Panc1 (cell line): ENCODE measurements at regions not wholly inside any gene's neighbourhood (a gene's known extent, or its start where the extent isn't known, plus 50 kb on each side); places are given as distances from the start of the nearest gene placed in this dataset.

Experiments used
- ATAC-seq: fragments of 200-7000 bp; cut with Tn5 transposase; 2 replicates; pipeline ENCODE4 v1.9.1; 2020; ENCODE audit warnings: mild to moderate bottlenecking, moderate library complexity
- BruUV-seq: library from RNA; stranded (reverse); fragments of 400-500 nt; replicated peaks from 2 replicates; lab custom pipeline; 2021; lab: Mats Ljungman, UMichigan
- CTCF ChIA-PET: fragments of 300-600 bp; sonication (Branson Sonifier 250); formaldehyde crosslinking; loops from one replicate; lab custom pipeline; 2022; ENCODE audit warnings: antibody characterized with exemption; lab: Charles Lee
- POLR2A ChIA-PET: fragments of 300-600 bp; sonication (Branson Sonifier 250); formaldehyde crosslinking; loops from one replicate; lab custom pipeline; 2022; ENCODE audit warnings: antibody characterized with exemption; lab: Charles Lee
- DNase-seq: peaks from one replicate; pipeline ENCODE4 v3.0.0-alpha.2; 2010; ENCODE audit warnings: low read depth, low spot score
- H3K27ac ChIP-seq: 2 replicates; pipeline ENCODE4 v1.5.1; 2011; ENCODE audit warnings: mild to moderate bottlenecking, low read length, inconsistent platforms
- H3K27me3 ChIP-seq: fragments of 200-500 bp; sonication (Bioruptor generic); 2 replicates; pipeline ENCODE4 v1.6.0; 2014; ENCODE audit warnings: low read length, inconsistent platforms; ENCODE audit not compliant: control insufficient read depth, insufficient read depth
- H3K36me3 ChIP-seq: fragments of 200-500 bp; sonication (Bioruptor generic); 2 replicates; pipeline ENCODE4 v1.5.1; 2014; ENCODE audit warnings: inconsistent platforms, mild to moderate bottlenecking, low read length, moderate library complexity; ENCODE audit not compliant: control insufficient read depth, insufficient read depth
- H3K4me1 ChIP-seq: 2 replicates; pipeline ENCODE4 v1.5.1; 2011; ENCODE audit warnings: inconsistent platforms, mild to moderate bottlenecking, low read length, moderate library complexity; ENCODE audit not compliant: control insufficient read depth, insufficient read depth
- H3K4me3 ChIP-seq, 2 experiments: 2 replicates each; pipeline ENCODE4 v1.5.1; 2011 to 2012; ENCODE audit warnings: low read depth in 2 of 2, low read length in 2 of 2, mild to moderate bottlenecking in 2 of 2, inconsistent platforms in 1 of 2, moderate library complexity in 1 of 2
- H3K9me3 ChIP-seq: fragments of 200-500 bp; sonication (Bioruptor generic); 2 replicates; pipeline ENCODE4 v1.5.1; 2014; ENCODE audit warnings: low read depth, mild to moderate bottlenecking, inconsistent platforms, low read length, moderate library complexity; ENCODE audit not compliant: control insufficient read depth, insufficient read depth
- POLR2AphosphoS5 ChIP-seq: IDR thresholded peaks from 2 replicates; pipeline ENCODE4 v1.6.1; 2012; ENCODE audit warnings: mild to moderate bottlenecking, low read depth, low read length, moderate library complexity
- REST ChIP-seq, 2 experiments: IDR thresholded peaks; 2 replicates each; pipeline ENCODE4 v1.6.1; 2011 to 2012; ENCODE audit warnings: low read depth in 2 of 2, control low read depth in 1 of 2, low read length in 1 of 2, mild to moderate bottlenecking in 1 of 2, moderate library complexity in 1 of 2; ENCODE audit not compliant: insufficient read depth in 1 of 2
- SIN3A ChIP-seq: IDR thresholded peaks from 2 replicates; pipeline ENCODE4 v1.6.1; 2012; ENCODE audit warnings: low read depth, mild to moderate bottlenecking, low read length, moderate library complexity, borderline replicate concordance; ENCODE audit not compliant: insufficient read depth
- TCF7L2 ChIP-seq: IDR thresholded peaks from 2 replicates; pipeline ENCODE4 v1.6.1; 2011; ENCODE audit warnings: mild to moderate bottlenecking, low read depth, low read length, inconsistent platforms
- in situ Hi-C: cut with HindIII; loops from 2 replicates; pipeline ENCODE4 v1.10.0; 2016; ENCODE audit warnings: low sequenced_read_pairs, low pct_unique_long_range_greater_than_20kb
- intact Hi-C: fragments of 100-400 bp; cut with micrococcal nuclease; formaldehyde crosslinking; loops from one replicate; pipeline ENCODE4 v1.10.0; 2022; ENCODE audit not compliant: unreplicated experiment
- TF ChIP-seq, protein P1 (sequence below): fragments of 450-650 bp; IDR thresholded peaks from 2 replicates; pipeline ENCODE4 v1.5.1; 2017; ENCODE audit warnings: mild to moderate bottlenecking

DNA sequence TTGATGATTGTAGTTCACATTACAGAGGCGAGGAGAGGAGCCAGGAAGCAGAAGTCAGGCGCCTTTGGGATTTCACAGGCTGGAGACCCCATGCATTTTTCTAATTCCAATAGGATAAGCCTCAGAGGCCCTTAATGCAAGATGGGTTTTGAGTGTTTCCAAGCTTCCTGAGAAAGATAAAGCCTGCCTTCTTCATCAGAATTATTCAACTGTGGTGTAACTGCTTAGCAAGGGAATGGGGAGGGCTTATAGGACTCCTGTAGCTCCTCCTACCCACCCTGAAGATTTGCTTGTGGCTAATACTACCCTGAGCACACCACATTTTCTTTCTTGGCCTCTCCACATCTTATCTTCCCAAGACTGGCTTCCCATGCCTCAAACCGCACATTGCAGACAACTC is 151.1 kb upstream of the ISX start:
- Histone ChIP-seq H3K4me1 (no peaks in the 10 kb centered on the region), H3K27me3 (no peaks in the 10 kb centered on the region), H3K36me3 (no peaks in the 10 kb centered on the region), H3K27ac (no peak overlapping the region), H3K9me3 (no peaks in the 10 kb centered on the region), H3K4me3 (no peak overlapping the region)
- intact Hi-C loops = no loop called here
- BruUV-seq = no TSS peak
- DNase-seq (no peak), ATAC-seq (no peak)
- TF ChIP-seq REST (IDR thresholded peaks at IDR 0.05; ENCODE audit: insufficient read depth in 1 of 2, low read depth in 2 of 2, low read length in 1 of 2) (no peak), POLR2AphosphoS5 (no peak), TCF7L2 (no peak), SIN3A (no peak)
- TF ChIP-seq, protein P1, sequence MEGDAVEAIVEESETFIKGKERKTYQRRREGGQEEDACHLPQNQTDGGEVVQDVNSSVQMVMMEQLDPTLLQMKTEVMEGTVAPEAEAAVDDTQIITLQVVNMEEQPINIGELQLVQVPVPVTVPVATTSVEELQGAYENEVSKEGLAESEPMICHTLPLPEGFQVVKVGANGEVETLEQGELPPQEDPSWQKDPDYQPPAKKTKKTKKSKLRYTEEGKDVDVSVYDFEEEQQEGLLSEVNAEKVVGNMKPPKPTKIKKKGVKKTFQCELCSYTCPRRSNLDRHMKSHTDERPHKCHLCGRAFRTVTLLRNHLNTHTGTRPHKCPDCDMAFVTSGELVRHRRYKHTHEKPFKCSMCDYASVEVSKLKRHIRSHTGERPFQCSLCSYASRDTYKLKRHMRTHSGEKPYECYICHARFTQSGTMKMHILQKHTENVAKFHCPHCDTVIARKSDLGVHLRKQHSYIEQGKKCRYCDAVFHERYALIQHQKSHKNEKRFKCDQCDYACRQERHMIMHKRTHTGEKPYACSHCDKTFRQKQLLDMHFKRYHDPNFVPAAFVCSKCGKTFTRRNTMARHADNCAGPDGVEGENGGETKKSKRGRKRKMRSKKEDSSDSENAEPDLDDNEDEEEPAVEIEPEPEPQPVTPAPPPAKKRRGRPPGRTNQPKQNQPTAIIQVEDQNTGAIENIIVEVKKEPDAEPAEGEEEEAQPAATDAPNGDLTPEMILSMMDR = no peak
- ChIA-PET CTCF (no interaction called here), POLR2A (no interaction called here)
- in situ Hi-C loops = no loop called here

GRCh38 chr22:34917239-34917638 is 148.7 kb upstream of the ISX start:
- intact Hi-C loops = no loop called here
- Histone ChIP-seq H3K27me3 (no peaks in the 10 kb centered on the region), H3K4me1 (no peaks in the 10 kb centered on the region), H3K4me3 (no peak overlapping the region), H3K36me3 (no peaks in the 10 kb centered on the region), H3K27ac (no peak overlapping the region), H3K9me3 (no peaks in the 10 kb centered on the region)
- ATAC-seq = no peak
- BruUV-seq = no TSS peak
- DNase-seq = no peak
- in situ Hi-C loops = no loop called here
- ChIA-PET POLR2A (no interaction called here), CTCF (no interaction called here)
- TF ChIP-seq, protein P1 = no peak
- TF ChIP-seq POLR2AphosphoS5 (no peak), SIN3A (no peak), TCF7L2 (no peak), REST (IDR thresholded peaks at IDR 0.05; ENCODE audit: insufficient read depth in 1 of 2, low read depth in 2 of 2, low read length in 1 of 2) (no peak)
